Activated CD4-positive, alpha-beta memory T cell treated with anti-CD3 and anti-CD28 coated beads for 36 hours (primary cell): ENCODE measurements at regions not wholly inside any gene's neighbourhood (a gene's known extent, or its start where the extent isn't known, plus 50 kb on each side); places are given as distances from the start of the nearest gene placed in this dataset.
"Not testable (repeated sequence)": the region's sequence is repeated elsewhere in the genome, so short reads cannot be mapped to it uniquely, and the experiment has no call there.

Experiments
- CTCF ChIA-PET: fragments of 350-600 bp; sonication (Branson Sonifier 250); formaldehyde crosslinking; loops from one replicate; lab custom pipeline; 2021; ENCODE audit warnings: antibody characterized with exemption, inconsistent platforms; lab: Charles Lee
- POLR2A ChIA-PET: fragments of 350-600 bp; sonication (Branson Sonifier 250); formaldehyde crosslinking; loops from one replicate; lab custom pipeline; 2021; ENCODE audit warnings: antibody characterized with exemption; lab: Charles Lee
- DNase-seq: peaks from one replicate; pipeline ENCODE4 v3.0.0-alpha.2; 2020
- H3K27ac Mint-ChIP-seq: one replicate; pipeline ENCODE4 v1.8.0; 2021; ENCODE audit warnings: mixed read lengths
- H3K27me3 Mint-ChIP-seq: one replicate; pipeline ENCODE4 v1.8.0; 2021; ENCODE audit warnings: mixed read lengths
- H3K36me3 Mint-ChIP-seq: one replicate; pipeline ENCODE4 v1.8.0; 2021; ENCODE audit warnings: mixed read lengths
- H3K4me1 Mint-ChIP-seq: one replicate; pipeline ENCODE4 v1.8.0; 2021; ENCODE audit warnings: low read depth, mixed read lengths
- H3K4me3 Mint-ChIP-seq: one replicate; pipeline ENCODE4 v1.8.0; 2021; ENCODE audit warnings: mild to moderate bottlenecking, mixed read lengths
- H3K9me3 Mint-ChIP-seq: one replicate; pipeline ENCODE4 v1.8.0; 2021; ENCODE audit warnings: mixed read lengths
- intact Hi-C: fragments of 100-400 bp; cut with micrococcal nuclease; formaldehyde crosslinking; loops from one replicate; pipeline ENCODE4 v1.15.1; 2023

DNA sequence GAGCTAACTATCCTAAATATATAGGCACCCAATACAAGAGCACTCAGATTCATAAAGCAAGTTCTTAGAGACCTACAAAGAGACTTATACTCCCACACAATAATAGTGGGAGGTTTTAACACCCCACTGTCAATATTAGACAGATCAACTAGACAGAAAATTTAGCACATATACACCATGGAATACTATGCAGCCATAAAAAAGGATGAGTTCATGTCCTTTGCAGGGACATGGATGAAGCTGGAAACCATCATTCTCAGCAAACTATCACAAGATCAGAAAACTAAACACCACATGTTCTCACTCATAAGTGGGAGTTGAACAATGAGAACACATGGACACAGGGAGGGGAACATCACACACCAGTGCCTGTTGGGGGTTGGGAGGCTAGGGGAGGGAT is 358.9 kb upstream of the KCND2 start:
- peaks cover 28% of the 10 kb centered on the region for H3K9me3 Mint-ChIP-seq
- H3K36me3 Mint-ChIP-seq, DNase-seq, H3K4me1 Mint-ChIP-seq, intact Hi-C loops, H3K4me3 Mint-ChIP-seq, CTCF ChIA-PET, H3K27me3 Mint-ChIP-seq, POLR2A ChIA-PET, H3K27ac Mint-ChIP-seq: not testable (repeated sequence)

DNA sequence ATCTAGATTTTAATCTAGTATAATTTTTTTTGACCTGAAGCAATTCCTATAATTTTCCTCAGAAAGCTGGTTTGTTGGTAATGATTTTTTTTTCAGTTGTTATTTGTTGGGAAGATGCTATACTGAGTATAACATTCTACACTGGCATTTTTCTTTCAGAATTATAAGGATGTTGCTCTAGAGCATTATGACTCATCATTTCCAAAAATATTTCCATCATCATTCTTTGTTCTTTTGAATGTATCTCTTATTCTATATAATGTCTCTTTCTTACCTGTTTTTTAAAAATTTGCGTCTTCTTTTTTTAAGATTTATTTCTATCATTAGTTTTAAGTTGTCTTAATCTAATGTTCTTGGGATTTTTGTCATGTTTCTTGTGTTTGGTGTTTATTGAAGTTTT is 356.5 kb upstream of the KCND2 start:
- Mint-ChIP-seq H3K36me3 (no peaks in the 10 kb centered on the region), H3K9me3 (peaks cover 18% of the 10 kb centered on the region), H3K27me3 (no peaks in the 10 kb centered on the region), H3K27ac (no peak overlapping the region), H3K4me1 (no peaks in the 10 kb centered on the region), H3K4me3 (no peak overlapping the region)
- POLR2A ChIA-PET, result no interaction called here
- intact Hi-C loops, result no loop called here
- CTCF ChIA-PET, result no interaction called here
- DNase-seq, result no peak

DNA sequence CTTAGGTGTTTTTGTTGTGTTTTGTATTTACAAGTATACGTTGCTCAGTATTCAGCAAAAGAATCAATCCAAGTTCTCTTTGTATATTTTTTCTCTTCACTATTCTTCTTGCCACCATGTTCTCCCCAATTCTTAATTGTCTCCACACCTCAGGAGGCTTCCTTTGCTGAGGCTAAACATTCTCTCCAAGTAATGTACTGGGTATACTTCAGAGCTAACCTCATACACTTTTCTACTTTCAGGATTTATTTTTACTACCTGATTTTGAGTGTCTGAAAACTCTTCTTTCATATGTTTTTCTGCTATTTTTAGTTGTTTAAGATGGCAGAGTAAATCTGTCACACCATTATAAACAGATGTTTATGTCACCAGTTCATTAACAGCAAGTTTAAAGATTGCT is 354.8 kb upstream of the KCND2 start:
- CTCF ChIA-PET, result no interaction called here
- no peaks in the 10 kb centered on the region for H3K27me3 Mint-ChIP-seq
- POLR2A ChIA-PET, result no interaction called here
- no peak overlapping the region for H3K4me3 Mint-ChIP-seq
- no peaks in the 10 kb centered on the region for H3K4me1 Mint-ChIP-seq
- H3K27ac Mint-ChIP-seq, result no peak overlapping the region
- no peaks in the 10 kb centered on the region for H3K36me3 Mint-ChIP-seq
- peaks cover 17% of the 10 kb centered on the region for H3K9me3 Mint-ChIP-seq
- intact Hi-C loops, result no loop called here
- no peak for DNase-seq

- ChIA-PET POLR2A (no interaction called here), CTCF (no interaction called here)
- DNase-seq, result no peak
- intact Hi-C loops, result loop anchor here (10.0 kb wide), 1 partner anchor 55 kb away; no protein-coding TSS in a partner anchor
- Mint-ChIP-seq H3K27me3 (no peaks in the 10 kb centered on the region), H3K4me3 (no peak overlapping the region), H3K9me3 (peaks cover 12% of the 10 kb centered on the region), H3K27ac (no peak overlapping the region), H3K36me3 (no peaks in the 10 kb centered on the region), H3K4me1 (no peaks in the 10 kb centered on the region)
Observed at GRCh38 chr7:119919986-119920385, 353.0 kb upstream of the KCND2 start.

- intact Hi-C loops, result loop anchor here (10.0 kb wide), 1 partner anchor 61 kb away; no protein-coding TSS in a partner anchor
- no peak for DNase-seq
- H3K27me3 Mint-ChIP-seq, result no peaks in the 10 kb centered on the region
- no peaks in the 10 kb centered on the region for H3K4me1 Mint-ChIP-seq
- H3K36me3 Mint-ChIP-seq, result no peaks in the 10 kb centered on the region
- POLR2A ChIA-PET, result no interaction called here
- peaks cover 21% of the 10 kb centered on the region for H3K9me3 Mint-ChIP-seq
- no peak overlapping the region for H3K4me3 Mint-ChIP-seq
- CTCF ChIA-PET, result no interaction called here
- H3K27ac Mint-ChIP-seq, result no peak overlapping the region
Observed at GRCh38 chr7:119925581-119926289, 347.2 kb upstream of the KCND2 start.

DNA sequence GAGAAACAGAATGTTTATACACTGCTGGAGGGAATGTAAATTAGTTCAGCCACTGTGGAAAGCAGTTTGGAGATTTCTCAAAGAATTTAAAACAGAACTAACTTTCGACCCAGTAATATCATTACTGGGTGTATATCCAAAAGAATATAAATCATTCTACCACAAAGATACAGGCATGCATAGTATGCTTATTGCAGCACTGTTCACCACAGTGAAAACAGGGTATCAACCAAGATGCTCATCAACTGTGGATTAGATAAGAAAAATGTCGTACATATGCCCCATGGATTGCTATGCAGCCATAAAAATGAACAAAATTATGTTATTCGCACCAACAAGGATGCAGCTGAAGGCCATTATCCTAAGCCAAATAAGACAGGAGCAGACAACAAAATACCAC is 343.1 kb upstream of the KCND2 start:
- ChIA-PET POLR2A (no interaction called here), CTCF (no interaction called here)
- no peaks in the 10 kb centered on the region for H3K4me1 Mint-ChIP-seq
- no peak overlapping the region for H3K27ac Mint-ChIP-seq
- intact Hi-C loops, result loop anchor here (10.0 kb wide), 2 partner anchors 65 to 625 kb away; no protein-coding TSS in a partner anchor
- H3K36me3 Mint-ChIP-seq, result no peaks in the 10 kb centered on the region
- no peaks in the 10 kb centered on the region for H3K27me3 Mint-ChIP-seq
- no peak for DNase-seq
- H3K4me3 Mint-ChIP-seq, result no peak overlapping the region
- H3K9me3 Mint-ChIP-seq, result peaks cover 26% of the 10 kb centered on the region

DNA sequence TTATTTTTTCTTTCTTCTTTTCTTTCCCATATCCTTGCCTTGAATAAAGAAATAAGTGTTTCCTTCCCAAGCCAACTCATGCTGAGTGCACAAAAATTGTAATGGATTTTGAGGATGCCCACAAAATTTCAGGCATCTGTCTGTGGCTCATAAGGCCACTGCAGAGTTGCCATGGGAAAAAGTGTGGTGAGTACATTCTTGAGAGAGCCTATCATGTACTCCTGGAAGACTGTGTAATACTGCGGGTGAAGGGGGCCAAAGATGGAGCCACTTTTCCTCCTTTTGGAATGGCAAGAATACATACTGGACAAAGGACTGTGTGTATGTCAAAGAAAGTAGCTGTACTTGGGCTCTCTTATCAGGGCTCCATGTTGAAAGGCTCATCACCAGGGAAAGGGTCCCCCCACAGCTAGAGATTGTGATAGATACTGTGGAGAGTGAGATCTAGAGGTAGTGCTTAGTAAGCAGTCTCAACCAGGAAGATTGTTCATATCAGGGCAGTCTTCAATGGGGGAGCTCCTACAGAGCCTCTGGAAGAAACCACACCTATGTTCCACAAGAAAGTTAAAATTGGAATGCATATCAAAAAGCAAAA is 341.6 kb upstream of the KCND2 start:
- H3K4me1 Mint-ChIP-seq, result no peaks in the 10 kb centered on the region

DNA sequence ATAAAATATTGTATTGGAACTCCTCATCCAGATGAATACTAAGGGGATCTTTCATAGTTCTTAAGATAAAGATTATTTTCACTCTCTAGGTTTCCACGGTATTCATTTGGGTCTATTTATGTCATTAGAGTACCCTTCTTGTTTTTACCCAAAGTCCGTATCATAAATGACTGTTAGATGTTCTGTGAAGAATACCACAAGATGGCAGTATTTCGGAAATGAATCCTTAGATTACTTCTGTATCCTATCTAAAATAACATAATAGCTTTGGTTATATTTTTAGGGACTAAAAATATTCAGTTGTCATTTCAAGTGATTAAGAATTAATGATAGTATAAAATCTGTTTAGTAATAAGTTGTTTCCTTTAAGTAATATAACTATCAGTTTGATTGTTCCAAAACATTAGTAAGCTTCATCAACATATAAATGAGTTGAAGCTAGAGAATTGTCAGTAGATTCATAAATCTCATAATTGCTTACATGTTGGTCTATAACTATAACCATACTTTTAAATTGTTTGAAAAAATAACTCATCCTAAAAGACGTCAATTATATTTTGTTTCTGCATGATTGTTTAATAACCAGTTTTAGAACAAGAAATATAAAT is 337.5 kb upstream of the KCND2 start:
- Mint-ChIP-seq H3K4me1 (no peaks in the 10 kb centered on the region), H3K4me3 (no peak overlapping the region), H3K9me3 (peaks cover 8% of the 10 kb centered on the region), H3K36me3 (no peaks in the 10 kb centered on the region), H3K27me3 (no peaks in the 10 kb centered on the region), H3K27ac (no peak overlapping the region)
- ChIA-PET POLR2A (no interaction called here), CTCF (no interaction called here)
- DNase-seq, result no peak
- intact Hi-C loops, result loop anchor here (5.0 to 10.0 kb wide), 2 partner anchors 337 to 619 kb away; partner anchors contain the start of gene KCND2

More for the DNA sequence above, 341.6 kb upstream of the KCND2 start:
- POLR2A ChIA-PET, result no interaction called here
- Mint-ChIP-seq H3K4me3 (no peak overlapping the region), H3K27ac (no peak overlapping the region), H3K36me3 (no peaks in the 10 kb centered on the region), H3K9me3 (peaks cover 16% of the 10 kb centered on the region), H3K27me3 (no peaks in the 10 kb centered on the region)
- no peak for DNase-seq
- CTCF ChIA-PET, result interaction anchor here (0.5 kb wide), 1 partner anchor 25 kb away, joined by 4 read pairs; no protein-coding TSS in a partner anchor
- intact Hi-C loops, result loop anchor here (10.0 kb wide), 1 partner anchor 623 kb away; no protein-coding TSS in a partner anchor

DNA sequence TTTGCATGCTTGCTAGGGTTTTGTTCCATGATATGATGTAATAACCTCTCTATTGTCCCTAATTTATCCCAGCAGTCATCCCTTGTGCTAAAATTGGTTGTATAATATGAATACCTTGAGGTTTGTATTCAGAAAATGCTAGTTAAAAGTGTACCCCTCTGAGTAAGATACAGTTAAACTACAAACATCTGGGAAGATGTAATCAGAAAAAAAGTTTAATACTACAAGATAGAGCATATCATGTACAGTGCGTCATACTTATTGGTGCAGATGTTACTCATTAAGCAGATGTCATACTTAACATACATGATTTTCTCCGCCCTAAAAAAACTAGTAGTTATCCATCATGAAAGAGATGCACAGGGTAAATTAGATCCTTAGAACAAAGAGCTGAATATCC is 336.1 kb upstream of the KCND2 start:
- no peaks in the 10 kb centered on the region for H3K4me1 Mint-ChIP-seq
- no peak for DNase-seq
- no peaks in the 10 kb centered on the region for H3K27me3 Mint-ChIP-seq
- no peak overlapping the region for H3K27ac Mint-ChIP-seq
- POLR2A ChIA-PET, result no interaction called here
- peaks cover under 1% of the 10 kb centered on the region for H3K9me3 Mint-ChIP-seq
- intact Hi-C loops, result loop anchor here (5.0 to 10.0 kb wide), 2 partner anchors 335 to 618 kb away; partner anchors contain the start of gene KCND2
- no peaks in the 10 kb centered on the region for H3K36me3 Mint-ChIP-seq
- CTCF ChIA-PET, result no interaction called here
- H3K4me3 Mint-ChIP-seq, result no peak overlapping the region

GRCh38 chr7:119937745-119938144 is 335.2 kb upstream of the KCND2 start:
- Mint-ChIP-seq H3K36me3 (no peaks in the 10 kb centered on the region), H3K27me3 (no peaks in the 10 kb centered on the region), H3K27ac (no peak overlapping the region), H3K4me1 (no peaks in the 10 kb centered on the region), H3K4me3 (no peak overlapping the region), H3K9me3 (no peaks in the 10 kb centered on the region)
- intact Hi-C loops, result loop anchor here (5.0 to 10.0 kb wide), 2 partner anchors 335 to 617 kb away; partner anchors contain the start of gene KCND2
- POLR2A ChIA-PET, result no interaction called here
- CTCF ChIA-PET, result no interaction called here
- DNase-seq, result no peak

DNA sequence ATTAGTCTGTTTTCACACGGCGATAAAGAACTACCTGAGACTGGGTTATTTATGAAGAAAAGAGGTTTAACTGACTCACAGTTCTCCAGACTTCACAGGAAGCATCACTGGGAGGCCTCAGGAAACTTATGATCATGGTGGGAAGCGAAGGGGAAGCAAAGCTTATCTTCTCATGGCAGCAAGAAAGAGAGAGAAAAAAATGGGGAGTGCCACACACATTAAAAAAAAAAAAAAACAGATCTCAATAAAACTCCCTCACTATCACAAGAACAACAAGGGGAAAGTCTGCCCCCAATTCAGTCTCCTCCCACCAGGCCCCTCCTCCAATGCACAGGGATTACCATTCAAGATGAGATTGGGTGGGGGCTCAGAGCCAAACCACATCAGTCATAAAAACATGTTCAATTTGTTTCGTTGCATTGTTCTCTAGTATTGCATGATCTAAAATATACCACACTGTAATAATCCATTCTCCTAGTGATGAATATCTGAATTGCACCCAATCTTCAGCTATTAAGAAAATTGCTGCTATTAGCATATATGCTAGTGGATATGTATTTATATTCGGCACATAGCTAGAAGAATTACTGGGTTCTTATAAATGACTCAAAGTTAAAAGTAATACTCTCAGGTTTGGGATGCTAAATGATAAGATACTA is 328.9 kb upstream of the KCND2 start:
- DNase-seq, result no peak
- POLR2A ChIA-PET, result no interaction called here
- Mint-ChIP-seq H3K27ac (no peak overlapping the region), H3K4me3 (no peak overlapping the region), H3K4me1 (no peaks in the 10 kb centered on the region), H3K27me3 (no peaks in the 10 kb centered on the region), H3K36me3 (no peaks in the 10 kb centered on the region), H3K9me3 (no peaks in the 10 kb centered on the region)
- CTCF ChIA-PET, result no interaction called here
- intact Hi-C loops, result no loop called here

- intact Hi-C loops, result no loop called here
- Mint-ChIP-seq H3K4me3 (no peak overlapping the region), H3K27ac (no peak overlapping the region), H3K27me3 (no peaks in the 10 kb centered on the region), H3K4me1 (no peaks in the 10 kb centered on the region), H3K36me3 (no peaks in the 10 kb centered on the region), H3K9me3 (no peaks in the 10 kb centered on the region)
- ChIA-PET CTCF (no interaction called here), POLR2A (no interaction called here)
- DNase-seq, result no peak
Observed at GRCh38 chr7:119944601-119944972, 328.4 kb upstream of the KCND2 start.
